KG1 (cell line): ENCODE measurements at regions not wholly inside any gene's neighbourhood (a gene's known extent, or its start where the extent isn't known, plus 50 kb on each side); places are given as distances from the start of the nearest gene placed in this dataset.
"Not testable (repeated sequence)": the region's sequence is repeated elsewhere in the genome, so short reads cannot be mapped to it uniquely, and the experiment has no call there.

Experiments used
- DNase-seq: peaks from one replicate; lab custom pipeline; 2025; lab: John Stamatoyannopoulos, UW

DNA sequence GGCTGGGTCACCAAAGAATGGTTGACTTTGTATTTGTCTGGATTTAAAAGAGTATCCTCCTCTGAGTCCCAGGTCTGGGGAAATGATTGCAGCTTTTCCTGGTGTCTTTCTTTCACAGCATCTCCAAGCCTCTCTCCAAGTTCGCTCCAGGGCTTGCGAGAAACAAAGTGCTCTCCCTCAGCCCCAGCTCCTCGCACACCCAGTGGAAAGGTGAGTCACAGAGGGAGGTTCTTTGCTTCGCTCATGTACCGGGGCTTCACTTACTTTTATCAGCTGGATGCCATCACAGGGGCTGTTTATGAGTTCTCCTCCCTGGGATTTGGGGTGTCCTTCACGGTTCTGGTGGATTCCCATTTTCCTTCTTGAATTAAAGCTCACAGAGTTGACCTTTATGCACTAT lies 252.2 kb upstream of the PLPP4 start:
- DNase-seq, result no peak

GRCh38 chr10:120205368-120206018 lies 251.5 kb upstream of the PLPP4 start:
- DNase-seq, result no peak

GRCh38 chr10:120208488-120208887 lies 248.5 kb upstream of the PLPP4 start:
- no peak for DNase-seq

- DNase-seq, result no peak
Observed at GRCh38 chr10:120209124-120209762, 247.8 kb upstream of the PLPP4 start.

GRCh38 chr10:120212275-120212674 lies 244.8 kb upstream of the PLPP4 start:
- no peak for DNase-seq

GRCh38 chr10:120213283-120213682 lies 243.7 kb upstream of the PLPP4 start:
- DNase-seq, result not testable (repeated sequence)

GRCh38 chr10:120217736-120218135 lies 239.3 kb upstream of the PLPP4 start:
- no peak for DNase-seq

- peak; percentile 8 for DNase-seq
Observed at GRCh38 chr10:120221873-120222485, 235.0 kb upstream of the PLPP4 start.

DNA sequence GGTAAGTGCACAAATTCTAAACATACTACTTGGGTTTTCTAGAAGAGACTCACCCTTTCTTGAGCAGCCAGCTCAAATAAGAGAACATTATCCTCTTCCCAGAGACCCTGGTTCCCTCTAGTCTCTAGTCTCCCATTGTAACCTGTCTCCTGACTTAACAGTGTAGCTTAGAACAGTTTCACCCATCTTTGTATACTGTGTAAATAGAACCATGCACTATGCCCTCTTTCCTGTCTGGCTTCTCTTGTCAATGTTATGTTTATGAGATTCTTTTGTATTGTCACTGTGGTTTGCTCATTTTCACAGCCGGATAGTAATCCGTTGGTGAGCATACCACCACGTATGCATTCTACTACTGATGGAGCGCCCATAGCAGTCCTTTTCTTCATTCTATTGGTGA lies 227.4 kb upstream of the PLPP4 start:
- no peak for DNase-seq

DNA sequence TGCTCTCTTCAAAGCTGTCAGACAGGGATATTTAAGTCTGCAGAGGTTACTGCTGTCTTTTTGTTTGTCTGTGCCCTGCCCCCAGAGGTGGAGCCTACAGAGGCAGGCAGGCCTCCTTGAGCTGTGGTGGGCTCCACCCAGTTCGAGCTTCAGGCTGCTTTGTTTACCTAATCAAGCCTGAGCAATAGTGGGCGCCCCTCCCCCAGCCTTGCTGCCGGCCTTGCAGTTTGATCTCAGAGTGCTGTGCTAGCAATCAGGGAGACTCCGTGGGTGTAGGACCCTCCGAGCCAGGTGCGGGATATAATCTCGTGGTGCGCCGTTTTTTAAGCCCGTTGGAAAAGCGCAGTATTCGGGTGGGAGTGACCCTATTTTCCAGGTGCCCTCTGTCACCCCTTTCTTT lies 217.3 kb upstream of the PLPP4 start:
- DNase-seq, result not testable (repeated sequence)

DNA sequence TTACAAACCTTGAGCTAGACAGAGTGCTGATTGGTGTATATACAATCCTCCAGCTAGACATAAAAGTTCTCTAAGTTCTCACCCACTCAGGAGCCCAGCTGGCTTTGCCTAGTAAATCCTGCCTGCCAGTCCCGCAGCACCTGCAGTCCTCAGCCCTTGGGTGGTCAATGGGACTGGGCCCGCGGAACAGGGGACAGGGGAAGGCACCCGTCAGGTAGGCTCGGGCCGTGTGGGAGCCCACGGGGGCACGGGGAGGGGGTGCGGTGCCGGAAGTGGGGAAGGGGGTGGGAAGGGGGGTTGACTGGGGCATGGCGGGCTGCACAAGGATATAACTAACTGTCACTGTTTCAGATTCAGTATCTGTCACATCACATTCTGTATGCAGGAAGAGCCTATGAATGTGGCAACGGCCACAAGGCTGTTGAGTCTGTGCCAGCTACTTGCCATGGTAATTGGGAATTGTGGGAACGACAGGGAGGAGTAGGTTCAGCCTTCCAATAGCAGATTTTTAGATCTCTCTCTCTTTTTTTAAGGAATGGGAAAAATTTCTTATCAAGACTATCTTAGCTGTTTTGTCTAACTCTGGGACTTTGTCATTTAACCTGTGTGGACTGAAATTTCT lies 205.1 kb upstream of the PLPP4 start:
- no peak for DNase-seq

- DNase-seq, result no peak
Observed at GRCh38 chr10:120253131-120253530, 203.9 kb upstream of the PLPP4 start.

- no peak for DNase-seq
Observed at GRCh38 chr10:120260456-120260855, 196.6 kb upstream of the PLPP4 start.

DNA sequence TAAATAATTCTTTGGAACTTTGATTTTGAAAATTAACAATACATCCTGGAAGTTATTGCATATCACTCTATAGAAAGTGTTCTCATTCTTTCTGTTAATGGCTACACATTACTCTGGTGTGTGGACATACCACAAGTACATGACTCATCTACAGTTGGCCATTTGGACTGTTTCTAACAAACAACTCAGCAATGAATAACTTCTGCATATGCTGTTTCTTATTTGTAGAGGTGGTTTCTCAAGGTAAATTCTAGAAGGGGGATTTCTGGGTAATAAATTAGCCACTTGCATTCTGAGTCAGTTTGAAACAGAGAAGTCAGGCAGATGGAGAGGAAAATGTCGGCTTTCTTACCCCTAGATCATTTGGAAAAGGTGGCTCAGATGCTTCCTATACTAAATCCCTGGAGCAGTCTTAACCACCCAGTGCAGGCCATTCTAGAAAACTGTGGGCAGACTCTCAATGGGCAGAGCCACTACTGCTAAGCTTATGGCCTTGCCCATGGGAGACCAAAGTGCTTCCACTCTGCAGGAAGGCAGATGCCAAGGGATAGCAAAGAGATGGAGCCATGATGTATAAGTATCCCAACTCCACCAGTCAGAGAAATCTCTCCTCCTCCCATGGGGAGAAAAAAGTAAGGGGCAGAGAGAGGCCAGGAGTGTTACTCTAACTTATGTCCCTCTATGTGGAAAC lies 194.0 kb upstream of the PLPP4 start:
- DNase-seq, result no peak

- DNase-seq, result no peak
Observed at GRCh38 chr10:120266022-120266421, 191.0 kb upstream of the PLPP4 start.

DNA sequence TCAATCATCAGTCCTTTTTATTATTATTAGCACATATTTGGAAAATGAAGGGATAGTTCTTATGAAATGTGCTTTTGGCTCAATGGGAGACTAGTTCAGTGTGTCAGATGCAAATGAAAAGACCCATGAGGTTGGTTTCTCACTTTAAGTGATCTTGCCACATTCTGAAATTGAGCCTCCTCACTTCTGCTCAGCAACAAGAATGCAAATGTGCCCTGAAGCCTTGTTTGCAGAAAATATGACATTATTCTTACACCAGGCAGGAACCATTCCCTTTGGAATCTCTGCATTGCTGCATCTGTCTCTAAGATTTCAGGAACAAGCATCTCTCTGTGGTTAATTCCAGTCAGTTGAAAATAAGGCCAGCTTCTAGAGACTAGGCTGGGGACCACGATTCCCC lies 186.1 kb upstream of the PLPP4 start:
- no peak for DNase-seq

DNA sequence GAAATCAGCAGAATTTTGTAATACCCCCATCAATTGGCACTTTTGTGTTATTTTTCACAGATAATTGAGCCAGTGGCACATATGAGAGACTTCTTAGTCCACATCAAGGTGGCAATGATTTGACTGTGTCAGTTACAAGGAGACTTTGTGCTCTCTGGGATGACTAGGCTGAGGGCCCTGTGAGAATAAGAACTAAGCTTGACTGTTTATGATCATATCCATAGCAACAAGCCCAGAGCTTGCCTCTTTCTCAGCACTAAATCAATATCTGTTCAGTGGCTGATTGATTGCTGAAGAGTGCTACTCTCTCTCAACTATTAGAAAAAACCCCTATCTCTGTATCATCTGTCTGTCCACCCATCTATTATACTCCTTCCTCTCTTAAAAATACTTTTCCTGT lies 185.3 kb upstream of the PLPP4 start:
- DNase-seq, result no peak

GRCh38 chr10:120272350-120272749 lies 184.7 kb upstream of the PLPP4 start:
- DNase-seq, result no peak

DNA sequence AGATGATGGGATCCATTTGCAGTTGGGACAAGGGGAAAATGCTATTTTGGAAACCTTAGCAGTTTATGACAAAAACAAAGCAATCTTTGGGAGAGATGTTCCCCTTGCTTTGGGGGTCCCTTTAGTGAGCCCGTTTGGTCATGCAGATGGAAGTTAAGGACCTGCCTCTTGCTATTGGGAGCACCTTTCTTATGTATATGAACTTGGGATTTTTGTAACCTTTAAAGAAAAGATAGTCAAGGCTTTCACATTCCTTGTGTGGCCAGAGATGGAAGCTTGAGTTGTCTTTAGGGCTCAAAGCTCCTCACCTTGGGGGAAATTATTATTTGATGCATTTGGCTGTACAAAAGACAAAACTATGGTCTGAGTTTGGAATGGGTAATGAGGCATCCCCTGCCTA lies 179.0 kb upstream of the PLPP4 start:
- DNase-seq, result no peak

DNA sequence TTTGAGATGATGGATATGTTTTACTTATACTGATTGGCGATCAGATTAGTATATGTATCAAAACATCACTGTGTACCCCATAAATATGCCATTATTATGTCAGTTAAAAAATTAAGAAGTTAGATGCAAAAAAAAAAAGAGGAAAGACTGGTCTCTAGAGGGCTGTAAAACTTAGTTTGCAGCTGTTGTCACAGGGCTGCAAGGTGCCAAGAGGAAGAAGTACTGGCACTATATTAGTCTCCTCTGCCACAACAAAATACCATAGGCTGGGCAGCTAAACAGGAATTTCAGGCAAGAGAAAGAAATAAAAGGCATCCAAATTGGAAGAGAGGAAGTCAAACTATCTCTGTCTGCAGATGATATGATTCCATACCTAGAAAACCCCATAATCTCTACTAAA lies 177.8 kb upstream of the PLPP4 start:
- DNase-seq, result no peak

- no peak for DNase-seq
Observed at GRCh38 chr10:120282421-120282820, 174.6 kb upstream of the PLPP4 start.

GRCh38 chr10:120282846-120283492 lies 174.1 kb upstream of the PLPP4 start:
- DNase-seq, result no peak
